GM18505 (cell line): ENCODE measurements at regions not wholly inside any gene's neighbourhood (a gene's known extent, or its start where the extent isn't known, plus 50 kb on each side); places are given as distances from the start of the nearest gene placed in this dataset.

Source experiments
- ATAC-seq: cut with Tn5 transposase; IDR thresholded peaks from one replicate; pipeline ENCODE4 v1.9.1; 2021; ENCODE audit not compliant: unreplicated experiment
- POLR2A ChIP-seq: IDR thresholded peaks from 4 replicates; pipeline ENCODE4 v1.6.1; 2011; ENCODE audit warnings: borderline replicate concordance; ENCODE audit not compliant: insufficient read depth, insufficient read length; ENCODE audit errors: extremely low read depth

DNA sequence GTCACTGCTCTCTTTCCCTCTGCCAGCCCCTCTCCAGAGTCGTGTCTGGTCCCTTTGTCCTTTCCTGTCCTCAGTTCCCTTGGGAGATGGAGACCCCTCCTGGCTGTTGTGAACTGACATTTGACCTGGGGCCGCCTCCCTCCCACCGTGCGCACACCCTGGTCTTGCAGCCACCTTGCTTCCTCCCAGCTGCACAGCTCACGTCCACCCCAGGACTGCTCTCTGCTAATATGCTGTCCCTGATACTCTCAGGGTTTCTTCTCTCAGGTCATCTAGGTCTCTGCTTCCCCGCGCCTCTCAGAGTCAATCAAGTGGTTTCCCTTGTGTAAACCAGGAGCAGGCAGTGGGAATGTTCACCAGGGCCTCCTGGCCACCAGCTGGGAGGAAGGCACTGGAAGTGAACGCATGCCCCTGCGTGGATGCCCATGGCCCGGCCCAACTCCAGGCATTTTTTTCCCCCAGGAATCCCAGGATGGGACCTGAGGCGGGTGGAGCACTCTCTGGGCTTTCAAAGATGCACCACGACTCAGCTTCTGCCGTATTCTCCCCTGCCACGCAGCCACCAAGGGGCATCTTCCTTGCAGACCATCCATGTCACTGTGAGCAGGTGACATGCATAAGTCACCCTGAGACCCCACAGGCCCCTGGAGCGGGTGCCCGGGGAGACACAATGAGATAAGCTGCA is 142.4 kb downstream of the OLFM1 start:
- no peak for ATAC-seq

GRCh38 chr9:135230386-135230765 is 142.9 kb downstream of the OLFM1 start:
- no peak for TF ChIP-seq POLR2A
- ATAC-seq = no peak

More for the DNA sequence above, 142.4 kb downstream of the OLFM1 start:
- TF ChIP-seq POLR2A = no peak

DNA sequence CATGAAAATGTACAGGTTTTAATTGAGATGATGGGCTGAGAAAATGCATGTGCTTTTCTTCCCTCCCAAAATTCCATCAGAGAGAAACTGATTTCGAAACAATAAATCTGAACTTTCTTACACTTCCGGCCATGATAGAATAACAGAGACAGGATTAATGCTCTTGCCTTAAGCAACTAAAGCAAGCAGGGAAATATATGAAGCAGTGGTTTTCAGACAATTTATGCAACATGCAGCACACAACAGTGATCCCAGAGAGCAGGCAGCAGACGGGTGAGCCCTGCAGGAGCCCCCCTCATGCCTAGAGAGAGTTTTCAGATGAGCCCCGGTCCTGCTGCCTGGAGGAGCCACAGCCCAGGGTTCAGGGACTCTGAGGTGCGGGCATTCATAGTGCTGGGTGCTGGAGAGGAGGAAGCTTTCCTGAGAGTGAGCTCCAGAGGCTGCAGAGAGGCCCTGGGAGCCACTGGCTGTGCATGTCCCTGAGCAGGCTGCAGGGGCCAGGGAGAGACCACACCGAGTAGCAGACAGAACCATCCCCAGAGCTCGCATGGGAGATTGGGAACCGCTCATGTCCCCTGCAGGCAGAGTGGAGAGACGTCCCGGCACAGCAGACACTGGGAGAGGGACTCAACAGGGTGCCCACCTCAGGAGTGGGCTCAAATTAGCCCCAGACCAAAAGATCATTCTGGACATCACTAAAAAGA is 143.5 kb downstream of the OLFM1 start:
- TF ChIP-seq POLR2A = no peak
- no peak for ATAC-seq

- no peak for TF ChIP-seq POLR2A
- no peak for ATAC-seq
Observed at GRCh38 chr9:135239100-135239768, 151.8 kb downstream of the OLFM1 start.

GRCh38 chr9:135239769-135240141 is 152.3 kb downstream of the OLFM1 start:
- ATAC-seq = no peak
- no peak for TF ChIP-seq POLR2A

GRCh38 chr9:135240222-135240621 is 152.8 kb downstream of the OLFM1 start:
- no peak for TF ChIP-seq POLR2A
- no peak for ATAC-seq

DNA sequence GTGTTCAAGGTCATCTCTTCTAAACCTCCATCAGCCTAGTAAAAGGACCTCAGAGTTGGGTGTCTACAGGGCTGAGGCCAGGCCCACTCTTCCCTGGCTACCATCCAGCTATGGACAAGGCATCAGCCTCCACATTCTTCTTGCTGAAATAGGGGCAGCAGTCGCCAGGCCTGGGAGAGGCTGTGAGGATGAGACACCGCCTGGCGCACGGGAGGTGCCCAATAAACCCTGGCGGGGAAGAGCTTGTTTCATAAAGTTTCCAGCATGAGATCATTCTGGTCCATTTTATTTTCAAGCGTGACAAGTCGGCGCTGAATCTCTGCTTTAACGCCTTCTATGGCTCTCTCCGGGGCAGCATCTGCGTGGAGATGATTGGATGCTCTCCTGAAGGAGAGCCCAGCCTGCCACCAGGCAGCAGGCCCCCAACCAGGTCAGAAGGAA is 153.4 kb downstream of the OLFM1 start:
- TF ChIP-seq POLR2A = no peak
- no peak for ATAC-seq

DNA sequence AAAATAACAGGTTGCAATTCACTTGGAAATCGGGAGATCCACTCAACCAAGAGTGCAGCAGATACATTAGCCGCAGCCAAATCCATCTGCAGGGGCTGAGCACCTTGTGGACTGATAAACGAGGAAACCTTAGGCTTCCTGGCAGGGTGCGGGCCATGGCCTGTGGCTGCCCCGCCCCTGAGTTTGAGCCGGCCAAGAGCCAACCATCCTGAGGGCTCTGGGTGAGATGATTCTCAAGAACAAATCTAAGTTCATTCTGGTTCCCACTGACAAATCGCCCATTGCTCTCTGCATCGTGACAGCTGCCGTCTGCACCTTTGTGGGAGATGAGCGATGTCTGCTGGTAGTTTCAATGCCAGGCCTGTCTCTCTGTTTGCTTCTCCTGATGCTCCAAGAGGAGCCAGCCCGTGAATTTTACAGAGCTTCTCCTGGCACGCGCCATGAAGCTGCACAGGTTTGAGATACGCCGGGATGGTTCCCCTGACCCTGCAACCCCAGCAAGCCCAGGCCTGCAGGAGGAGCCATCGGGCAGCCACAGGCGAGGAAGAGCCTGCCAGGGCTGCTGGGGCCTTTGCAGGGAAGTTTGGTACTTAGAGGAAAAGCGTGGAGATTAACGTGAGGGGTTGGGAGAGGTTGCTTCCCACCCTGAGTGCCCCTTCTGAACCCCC is 154.0 kb downstream of the OLFM1 start:
- TF ChIP-seq POLR2A = no peak
- no peak for ATAC-seq

DNA sequence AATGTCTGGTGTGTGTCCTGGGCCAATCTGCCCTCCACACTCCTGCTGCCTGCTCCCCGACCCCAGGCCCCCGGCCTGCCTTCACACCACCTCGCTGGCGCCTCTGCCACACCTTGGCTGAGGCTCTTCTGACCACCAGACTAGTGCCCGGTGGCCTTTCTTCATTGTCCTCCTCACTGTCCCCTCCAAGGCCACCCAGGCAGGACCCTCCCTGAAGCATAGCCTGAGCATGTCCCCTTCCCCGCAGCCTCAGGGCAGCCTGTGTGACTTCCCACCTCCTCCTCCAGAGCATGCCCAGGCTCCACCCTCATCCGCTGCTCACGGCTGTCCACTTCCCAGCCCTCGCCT is 154.6 kb downstream of the OLFM1 start:
- TF ChIP-seq POLR2A = no peak
- ATAC-seq = no peak

DNA sequence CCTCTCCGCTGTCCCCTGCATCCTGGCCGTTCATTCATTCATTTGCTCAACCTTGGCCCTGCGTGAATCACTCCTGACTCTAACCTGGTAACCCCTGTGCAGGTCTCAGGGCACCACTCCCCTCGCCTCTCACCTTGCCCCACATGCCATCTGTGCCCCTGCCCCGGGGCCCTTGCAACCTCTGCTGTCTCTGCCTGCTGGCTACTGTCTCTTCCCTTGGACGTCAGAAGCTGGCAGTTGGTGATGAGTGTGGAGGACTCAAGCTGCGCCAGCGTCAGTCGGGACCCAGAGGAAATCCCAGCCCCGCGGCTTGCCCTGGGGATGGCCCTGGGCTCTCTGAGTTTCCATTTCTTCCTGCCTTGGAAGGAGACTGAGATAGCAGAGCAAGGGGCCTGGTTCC is 154.9 kb downstream of the OLFM1 start:
- no peak for ATAC-seq
- TF ChIP-seq POLR2A = no peak

GRCh38 chr9:135243201-135244190 is 156.0 kb downstream of the OLFM1 start:
- TF ChIP-seq POLR2A = no peak
- ATAC-seq = no peak

DNA sequence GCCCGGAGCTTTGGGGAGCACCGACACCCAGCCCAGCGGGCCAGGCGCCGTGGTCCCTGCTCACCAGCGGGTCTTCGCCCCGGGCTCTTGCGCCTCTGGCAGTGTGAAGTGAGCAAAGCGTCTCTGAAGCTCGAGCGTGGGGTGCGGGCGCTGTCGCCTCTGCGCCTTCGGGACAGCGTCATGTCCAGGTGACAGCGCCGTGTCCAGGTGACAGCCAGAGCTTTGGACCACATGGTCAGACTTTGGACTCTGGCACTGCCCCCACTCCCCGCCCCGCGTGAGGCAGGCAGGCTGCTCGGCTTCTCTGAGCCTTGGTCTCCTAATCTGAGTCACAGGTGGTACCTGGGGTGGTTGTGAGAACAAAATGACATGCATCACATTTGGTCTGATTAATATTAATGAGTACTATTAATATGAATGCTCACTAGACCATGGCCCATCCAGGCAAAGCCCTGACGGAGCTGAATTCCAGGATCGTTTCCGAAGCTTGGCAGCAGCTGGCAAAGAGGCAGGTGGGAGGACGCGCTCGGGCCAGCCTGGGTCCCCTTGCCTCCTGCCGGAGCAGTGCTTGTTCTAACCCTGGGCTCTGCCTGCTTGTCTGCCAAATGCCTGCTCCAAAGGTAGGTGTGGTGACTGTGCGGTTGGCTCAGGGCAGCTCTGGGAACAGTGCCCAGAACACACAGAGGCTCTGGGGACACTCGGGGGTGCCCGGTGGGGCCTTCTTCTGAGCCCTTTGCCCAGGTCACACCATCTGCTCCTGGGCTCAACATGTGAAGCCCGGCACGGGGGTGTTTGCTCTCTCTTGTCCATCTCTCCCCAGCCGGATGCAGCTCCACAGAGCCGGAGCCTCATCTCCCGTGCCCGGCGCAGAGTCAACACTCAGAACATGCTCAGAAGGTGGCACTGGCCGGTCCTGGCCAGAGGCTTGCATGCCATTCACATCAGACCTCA is 157.1 kb downstream of the OLFM1 start:
- no peak for ATAC-seq
- TF ChIP-seq POLR2A = no peak
